GM18511 (cell line): ENCODE measurements at regions not wholly inside any gene's neighbourhood (a gene's known extent, or its start where the extent isn't known, plus 50 kb on each side); places are given as distances from the start of the nearest gene placed in this dataset.
A peak's percentile ranks its signal among the peaks of the same experiment; 100 is the strongest.

Source experiments
- ATAC-seq: cut with Tn5 transposase; IDR thresholded peaks from one replicate; pipeline ENCODE4 v1.9.1; 2021; ENCODE audit warnings: mild to moderate bottlenecking, moderate library complexity; ENCODE audit not compliant: unreplicated experiment

DNA sequence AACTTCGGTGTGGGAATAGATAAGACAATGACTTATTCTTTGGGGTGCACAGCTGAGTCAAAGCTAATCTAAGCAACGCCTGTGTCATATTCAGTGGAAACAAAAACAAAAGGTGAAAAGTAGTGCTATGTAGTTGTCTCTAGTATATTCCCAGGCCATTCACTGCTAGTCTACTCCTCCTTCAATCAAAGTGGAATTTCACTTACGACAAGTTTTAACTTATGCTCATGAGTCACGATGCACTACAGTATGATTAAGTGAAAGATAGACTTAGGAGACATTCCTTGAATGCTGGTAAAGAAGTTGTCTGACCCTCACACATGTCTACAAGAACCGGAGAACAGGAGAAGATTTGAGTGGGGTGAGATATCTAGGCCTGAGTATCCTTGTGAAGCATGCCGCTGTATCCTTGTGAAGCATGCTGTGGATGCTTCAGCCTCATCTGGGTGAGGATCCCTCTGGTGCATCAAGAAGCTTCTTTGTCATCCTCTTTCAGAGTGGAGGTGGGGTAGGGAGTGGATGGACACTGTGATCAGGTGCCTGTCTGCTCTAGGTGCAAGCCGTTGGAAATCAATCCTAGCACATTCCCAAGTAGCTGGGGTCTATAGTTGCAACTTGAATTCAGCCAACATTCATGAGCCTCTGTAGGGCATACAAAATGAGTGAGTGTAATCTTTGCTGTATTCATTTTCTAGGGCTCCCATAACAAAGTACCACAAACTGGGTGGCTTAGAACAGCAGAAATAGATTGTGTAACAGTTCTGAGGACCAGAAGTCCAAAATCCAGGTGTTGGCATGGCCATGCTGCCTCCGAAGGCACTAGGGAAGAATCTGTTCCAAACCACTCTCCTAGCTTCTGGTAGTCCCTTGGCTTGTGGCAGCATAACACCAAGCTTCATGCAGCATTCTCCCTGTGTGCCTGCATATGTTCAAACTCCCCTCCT lies 173.5 kb upstream of the FN1 start:
- ATAC-seq: no peak

- ATAC-seq: no peak
Measured at GRCh38 chr2:215607766-215608165, 171.9 kb upstream of the FN1 start.

DNA sequence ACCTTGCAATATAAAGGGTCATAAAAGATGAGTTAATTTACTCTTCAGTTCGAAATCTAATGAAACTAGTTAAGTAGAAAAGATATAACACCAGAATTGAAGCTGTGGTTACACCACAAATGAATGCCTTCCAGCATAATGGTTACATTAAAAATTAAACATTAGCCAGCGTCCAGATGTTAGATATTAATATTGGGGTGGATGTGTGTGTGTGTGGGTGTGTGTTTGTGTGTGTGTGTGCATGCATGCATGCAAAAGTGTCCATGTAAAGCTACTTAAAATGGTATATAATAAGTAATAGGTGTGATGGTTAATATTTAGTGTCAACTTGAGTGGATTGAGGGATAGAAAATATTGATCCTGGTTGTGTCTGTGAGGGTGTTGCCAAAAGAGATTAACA lies 170.4 kb upstream of the FN1 start:
- ATAC-seq: no peak

DNA sequence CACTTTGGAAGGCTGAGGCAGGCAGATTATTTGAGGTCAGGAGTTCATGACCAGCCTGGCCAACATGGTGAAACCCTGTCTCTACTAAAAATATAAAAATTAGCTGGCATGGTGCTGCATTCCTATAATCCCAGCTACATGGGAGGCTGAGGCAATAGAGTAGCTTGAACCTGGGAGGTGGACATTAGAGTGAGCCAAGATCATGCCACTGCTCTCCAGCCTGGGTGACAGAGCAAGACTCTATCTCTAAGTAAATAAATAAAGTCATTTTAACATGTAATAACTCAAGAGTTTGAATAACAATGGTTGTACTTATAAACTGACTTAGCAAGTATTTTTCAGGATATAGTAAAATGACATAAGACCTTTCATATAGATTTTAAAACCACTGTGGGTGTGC lies 169.3 kb upstream of the FN1 start:
- no peak for ATAC-seq

GRCh38 chr2:215604606-215605005 lies 168.7 kb upstream of the FN1 start:
- no peak for ATAC-seq

DNA sequence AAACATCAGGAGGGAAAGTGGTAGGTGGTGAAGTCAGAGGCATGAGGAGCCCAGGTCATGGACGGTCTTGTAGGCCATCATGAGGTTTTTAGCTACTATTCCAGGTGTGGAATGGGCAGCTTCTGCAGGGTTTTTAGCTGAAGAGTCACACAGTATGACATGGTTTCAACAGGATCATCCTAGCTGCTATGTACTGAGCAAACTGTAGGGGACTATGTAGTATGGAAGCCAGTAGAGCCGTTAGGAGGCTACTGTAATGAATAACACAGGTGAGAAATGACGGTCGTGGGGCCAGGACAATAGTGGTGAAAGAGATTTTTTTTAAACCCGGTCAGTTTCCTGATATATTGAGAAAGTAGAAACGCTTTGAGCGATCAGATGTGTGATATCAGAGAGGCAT lies 167.6 kb upstream of the FN1 start:
- no peak for ATAC-seq

DNA sequence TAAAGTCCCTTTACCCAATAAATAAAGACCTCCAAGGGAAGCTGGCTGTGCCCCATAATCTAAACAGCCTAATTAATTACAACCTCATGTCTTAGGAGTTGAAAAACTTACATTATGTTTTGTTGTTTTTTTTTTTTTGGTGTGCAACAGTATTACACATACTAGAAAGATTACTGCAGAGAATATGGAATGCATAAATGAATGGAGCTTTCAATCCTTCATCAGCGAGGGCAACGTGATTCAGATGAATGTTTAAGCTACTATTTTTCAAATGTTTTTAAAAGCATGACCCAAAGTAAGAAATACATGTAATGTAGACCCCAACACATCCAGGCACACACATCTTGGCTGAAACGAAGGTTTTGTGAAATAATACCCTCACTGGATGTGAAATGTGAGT lies 167.1 kb upstream of the FN1 start:
- no peak for ATAC-seq

GRCh38 chr2:215601990-215602721 lies 166.3 kb upstream of the FN1 start:
- no peak for ATAC-seq

- no peak for ATAC-seq
Measured at GRCh38 chr2:215601526-215601925, 165.7 kb upstream of the FN1 start.

DNA sequence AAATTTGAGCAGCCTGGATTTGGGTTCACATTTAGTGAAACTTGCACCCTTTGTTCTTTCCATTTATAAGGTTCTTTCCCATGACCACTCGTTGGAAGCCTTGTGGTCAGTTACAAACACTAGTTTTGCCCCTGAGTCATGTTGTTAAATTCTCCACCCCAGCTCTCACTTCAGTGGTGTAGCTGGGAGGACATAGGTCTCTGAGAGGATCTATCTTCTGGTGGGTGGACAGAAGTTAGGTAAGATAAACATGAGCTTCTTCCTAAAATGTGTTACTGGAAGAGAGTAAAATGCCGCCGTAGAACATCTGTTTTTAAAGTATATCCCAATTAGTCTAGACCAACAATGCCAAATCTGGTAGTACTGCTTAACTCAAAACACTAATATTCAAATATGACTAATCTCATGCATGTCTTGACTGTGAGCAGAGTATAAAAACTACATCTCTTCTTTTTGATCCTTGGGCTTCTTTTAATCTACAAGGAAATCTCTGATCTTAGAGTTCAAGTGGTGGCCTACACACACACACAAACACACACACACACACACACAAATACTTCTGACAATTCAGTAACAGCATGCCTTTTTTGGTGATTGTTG lies 162.6 kb upstream of the FN1 start:
- ATAC-seq: no peak

DNA sequence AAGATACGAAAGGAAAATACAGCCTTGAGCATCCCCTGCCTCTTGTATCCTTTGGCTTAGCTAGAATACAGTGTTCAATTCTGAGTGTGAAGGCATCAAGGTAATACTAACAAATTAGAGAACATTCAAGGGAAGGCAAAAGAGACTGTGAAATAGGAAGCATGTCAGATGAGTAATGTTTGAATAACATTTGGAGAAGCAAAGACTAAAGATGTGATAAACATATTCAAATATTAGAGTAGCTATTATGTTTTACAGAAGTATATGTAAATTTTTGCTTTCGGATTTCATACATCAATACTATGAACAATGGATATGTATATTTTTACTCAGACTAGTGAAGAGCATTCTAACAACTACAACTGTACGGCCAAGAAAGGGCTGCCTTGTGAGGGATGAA lies 161.7 kb upstream of the FN1 start:
- no peak for ATAC-seq

DNA sequence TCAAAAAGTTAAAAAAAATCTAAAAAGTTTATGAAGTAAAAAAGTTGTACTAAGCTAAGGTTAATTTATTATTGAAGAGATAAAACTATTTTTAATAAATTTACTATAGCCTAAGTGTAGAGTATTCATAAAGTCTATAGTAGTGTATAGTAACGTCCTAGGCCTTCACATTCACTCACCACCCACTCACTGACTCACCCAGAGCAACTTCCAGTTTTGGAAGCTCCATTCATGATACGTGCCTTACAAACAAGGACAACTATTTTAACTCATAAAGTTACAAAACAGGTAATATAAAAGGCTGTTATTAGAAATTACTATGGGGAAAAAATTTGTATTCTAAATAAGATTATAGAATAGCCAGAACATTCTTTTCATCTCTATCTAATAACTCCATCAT lies 158.9 kb upstream of the FN1 start:
- ATAC-seq: no peak

- ATAC-seq: no peak
Measured at GRCh38 chr2:215590010-215590745, 154.3 kb upstream of the FN1 start.

GRCh38 chr2:215583881-215584280 lies 148.0 kb upstream of the FN1 start:
- no peak for ATAC-seq

DNA sequence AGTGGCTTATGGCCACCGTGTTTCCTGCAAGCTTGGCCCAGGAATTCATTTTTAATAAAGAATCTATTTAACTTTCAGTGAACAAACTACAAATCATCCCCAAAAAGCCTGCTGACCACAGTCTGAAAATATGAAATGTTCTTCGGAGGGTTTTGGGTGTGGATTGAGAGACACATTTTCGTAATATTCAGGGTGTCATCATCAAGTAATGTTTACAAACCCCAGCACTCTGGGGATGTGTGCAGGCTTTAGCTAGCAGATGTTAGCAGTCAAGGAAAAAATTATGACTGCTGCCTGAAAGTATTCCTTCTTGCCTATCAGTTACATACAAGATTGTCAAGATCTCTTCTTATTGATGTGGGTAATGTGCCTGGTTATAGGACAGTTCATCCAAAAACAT lies 143.9 kb upstream of the FN1 start:
- no peak for ATAC-seq

- no peak for ATAC-seq
Measured at GRCh38 chr2:215577356-215577755, 141.5 kb upstream of the FN1 start.

- ATAC-seq: no peak
Measured at GRCh38 chr2:215576572-215576971, 140.7 kb upstream of the FN1 start.

DNA sequence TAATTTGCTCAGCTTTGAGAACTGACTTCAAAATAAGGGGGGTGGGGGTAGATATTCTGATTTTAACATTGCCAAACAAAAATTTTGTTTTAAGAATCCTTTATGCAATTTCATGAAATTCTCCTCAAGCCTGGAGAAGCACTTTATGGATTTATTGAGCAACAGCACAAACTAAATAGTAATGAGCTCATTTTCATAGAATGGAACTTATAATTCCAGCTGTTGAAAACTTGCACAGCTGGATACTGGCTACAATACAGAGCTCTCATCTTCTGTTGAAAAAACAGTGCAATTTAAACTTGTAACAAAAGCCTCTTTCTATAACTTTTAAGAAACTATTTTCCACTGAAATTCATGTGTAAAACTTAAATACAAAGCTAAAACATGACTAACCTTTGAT lies 137.6 kb upstream of the FN1 start:
- no peak for ATAC-seq

- ATAC-seq: no peak
Measured at GRCh38 chr2:215572341-215572848, 136.5 kb upstream of the FN1 start.

- no peak for ATAC-seq
Measured at GRCh38 chr2:215571689-215572088, 135.8 kb upstream of the FN1 start.

DNA sequence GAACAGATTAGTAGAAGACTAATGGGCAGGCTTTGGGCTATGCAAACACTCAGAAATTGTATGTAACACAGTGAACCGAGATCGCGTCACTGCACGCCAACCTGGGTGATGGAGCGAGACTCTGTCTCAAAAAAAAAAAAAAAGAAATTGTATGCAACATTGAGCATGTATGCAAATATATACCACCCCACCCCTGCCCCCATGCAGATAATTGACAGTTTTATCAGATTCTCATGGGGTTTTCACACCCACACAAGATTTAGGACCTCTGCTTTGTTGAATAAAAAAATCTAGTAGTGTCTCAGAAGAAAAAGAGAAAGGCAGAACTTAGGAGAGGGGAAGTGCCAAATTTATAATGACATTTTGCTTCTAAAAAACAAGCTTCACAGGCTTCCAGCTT lies 131.6 kb upstream of the FN1 start:
- peak; percentile 94 for ATAC-seq
